NCI-H128 (cell line): ENCODE measurements at regions not wholly inside any gene's neighbourhood (a gene's known extent, or its start where the extent isn't known, plus 50 kb on each side); places are given as distances from the start of the nearest gene placed in this dataset.

Experiments
- DNase-seq: peaks from one replicate; lab custom pipeline; 2025; ENCODE audit not compliant: unreplicated experiment; lab: John Stamatoyannopoulos, UW

DNA sequence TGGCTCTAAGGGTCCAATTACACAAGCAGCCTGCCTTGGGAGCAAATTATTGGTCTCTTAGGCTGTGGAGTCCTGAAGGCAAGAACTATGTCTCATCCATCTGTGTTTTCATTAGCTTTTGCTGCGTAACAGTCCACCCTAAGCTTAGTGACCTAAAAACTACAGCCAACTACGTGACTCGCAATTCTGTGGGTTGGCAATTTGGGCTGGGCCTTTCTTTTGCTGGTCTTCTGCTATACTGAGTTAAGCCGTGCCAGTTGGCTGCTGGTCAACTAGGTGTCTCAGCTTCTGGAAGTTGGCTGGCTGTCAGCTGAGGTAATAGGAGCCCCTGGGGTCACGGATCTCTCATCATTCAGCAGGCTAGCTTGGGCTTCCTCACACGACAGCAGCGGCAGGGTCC, 205.6 kb upstream of the S100G start:
- DNase-seq: no peak

DNA sequence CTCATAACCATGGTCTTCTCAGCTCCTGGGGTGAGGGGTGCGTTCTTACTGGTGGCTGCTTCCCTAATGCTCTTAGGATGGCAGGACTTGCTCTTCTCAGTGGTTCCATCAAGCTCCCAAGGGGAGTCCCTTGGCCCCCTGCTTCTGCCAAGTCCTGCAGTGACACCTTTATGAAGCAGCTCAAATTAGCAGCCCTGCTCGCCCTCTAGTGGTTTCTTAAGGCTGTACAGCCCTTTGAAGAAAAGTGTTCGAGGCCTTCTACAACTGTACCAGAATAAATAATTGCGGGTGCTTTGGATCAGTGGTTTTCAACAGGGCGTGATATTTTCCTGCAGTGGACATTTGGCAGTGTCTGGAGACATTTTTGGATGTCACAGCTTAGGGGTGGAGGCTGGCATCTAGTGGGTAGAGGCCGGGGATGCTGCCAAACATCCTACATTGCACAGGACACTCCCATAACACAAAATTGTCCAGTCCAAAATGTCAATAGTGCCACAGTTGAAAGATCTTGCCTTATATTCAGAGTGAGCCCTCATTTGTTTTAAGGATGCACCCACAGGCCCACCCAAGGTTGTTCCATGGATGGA, 204.7 kb upstream of the S100G start:
- DNase-seq: no peak

DNA sequence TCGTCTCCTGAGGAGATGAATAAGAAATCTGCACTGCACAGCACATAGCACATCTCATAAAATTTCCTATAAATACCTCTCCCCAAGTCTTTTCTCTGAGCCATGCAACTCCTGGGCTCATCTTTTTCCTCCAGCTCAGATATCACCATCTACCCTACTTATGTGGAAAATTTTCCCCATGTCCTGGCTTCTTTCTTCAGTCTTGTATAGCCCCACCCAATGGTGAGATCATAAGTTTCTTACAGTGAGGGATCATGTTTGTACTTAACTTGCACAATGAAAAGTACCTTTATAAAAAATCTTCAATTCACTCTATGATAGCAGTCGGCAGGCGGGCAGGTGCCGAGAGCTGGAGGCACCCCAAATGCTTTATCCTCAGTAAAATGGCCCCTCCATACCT, 198.6 kb upstream of the S100G start:
- DNase-seq: no peak

DNA sequence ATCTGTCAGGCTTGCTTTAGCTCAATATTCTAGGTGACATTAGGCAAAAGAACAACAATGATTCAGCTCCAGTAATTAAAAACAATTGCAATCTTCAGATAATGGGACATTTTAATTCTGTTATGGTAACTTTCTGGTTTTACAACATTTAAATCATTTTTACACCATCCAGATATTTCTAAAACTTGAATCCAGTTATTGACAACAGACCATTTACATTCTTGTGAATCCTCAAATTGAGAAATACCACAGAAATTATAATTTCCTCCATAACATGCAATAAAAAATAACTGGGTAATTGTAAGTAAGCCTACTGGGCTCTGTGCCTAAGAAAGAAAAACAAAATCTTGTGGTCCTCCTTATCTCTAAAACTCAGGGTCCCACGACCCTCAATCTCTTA, 195.0 kb upstream of the S100G start:
- no peak for DNase-seq

DNA sequence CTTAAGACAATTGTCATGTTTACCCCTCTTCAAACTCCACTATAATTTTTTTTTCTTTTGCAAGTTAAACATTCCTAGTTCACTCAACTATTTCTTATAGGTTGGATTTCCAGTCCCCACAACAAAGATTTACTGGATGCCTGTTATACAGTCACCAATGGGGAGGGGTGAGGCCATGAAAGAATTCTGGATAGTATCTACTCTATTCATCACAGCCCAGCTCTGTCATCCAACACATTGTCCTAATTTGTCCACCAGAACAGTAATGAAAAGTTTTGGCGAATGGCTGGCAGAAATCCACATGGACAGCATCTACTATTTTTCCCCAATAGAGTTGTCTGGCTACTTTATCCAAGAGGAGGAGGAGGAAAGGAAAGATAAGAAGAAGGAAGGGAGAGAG, 192.7 kb upstream of the S100G start:
- no peak for DNase-seq

DNA sequence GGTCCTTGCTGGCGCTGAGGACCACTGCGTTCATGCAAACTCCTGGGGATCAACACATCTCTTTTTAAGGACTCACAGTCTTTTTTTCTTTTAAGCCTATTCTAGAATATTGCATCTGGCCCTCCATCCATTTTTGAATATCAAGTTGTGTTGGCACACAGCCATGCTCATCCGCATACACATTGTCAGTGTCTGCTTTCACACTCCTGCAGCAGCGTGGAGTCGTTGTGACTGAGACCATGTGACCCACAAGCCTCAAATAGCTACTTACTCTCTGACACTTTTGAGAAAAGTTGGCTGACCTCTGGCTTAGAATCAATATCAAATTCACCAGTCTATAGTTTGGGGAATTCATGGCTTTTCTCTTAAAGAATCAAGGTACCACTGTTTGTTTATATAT, 191.8 kb upstream of the S100G start:
- DNase-seq: no peak

DNA sequence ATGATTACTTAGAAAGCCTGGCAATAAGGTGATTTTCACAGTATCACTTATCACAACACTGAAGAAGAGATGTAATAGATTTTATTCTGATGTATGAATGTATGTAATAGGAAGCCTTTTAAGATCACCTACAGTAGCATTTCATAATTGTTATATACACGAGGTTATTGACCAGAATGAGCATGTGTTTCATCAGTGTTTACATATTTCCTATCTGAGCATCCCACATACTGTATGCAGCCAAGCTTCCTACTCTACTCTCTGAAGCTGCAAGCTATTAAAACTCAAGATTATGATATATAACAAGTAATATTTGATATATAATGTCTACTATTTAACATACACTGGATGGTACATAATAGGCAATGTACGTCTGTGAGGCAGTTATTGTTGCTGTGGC, 190.9 kb upstream of the S100G start:
- DNase-seq: no peak

DNA sequence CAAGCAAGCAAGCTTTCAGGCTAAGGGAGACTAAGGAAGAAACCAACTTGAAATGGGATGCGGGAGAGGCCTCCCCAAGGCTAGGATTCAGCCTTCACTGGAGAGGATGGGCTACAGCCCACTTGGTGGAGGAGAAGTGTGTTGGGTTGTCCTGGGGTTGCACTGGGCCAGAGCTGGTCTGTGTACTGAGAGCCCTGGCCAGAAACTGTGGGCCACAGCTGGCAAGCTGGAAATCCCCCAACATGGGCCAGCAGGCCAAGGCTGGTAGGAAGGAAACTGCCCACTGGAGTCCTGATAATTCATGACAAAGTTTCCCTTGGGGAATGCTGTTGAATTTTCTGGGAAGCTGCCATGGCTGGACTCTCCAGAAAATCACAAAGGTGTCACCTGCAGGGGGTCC, 188.0 kb upstream of the S100G start:
- no peak for DNase-seq

DNA sequence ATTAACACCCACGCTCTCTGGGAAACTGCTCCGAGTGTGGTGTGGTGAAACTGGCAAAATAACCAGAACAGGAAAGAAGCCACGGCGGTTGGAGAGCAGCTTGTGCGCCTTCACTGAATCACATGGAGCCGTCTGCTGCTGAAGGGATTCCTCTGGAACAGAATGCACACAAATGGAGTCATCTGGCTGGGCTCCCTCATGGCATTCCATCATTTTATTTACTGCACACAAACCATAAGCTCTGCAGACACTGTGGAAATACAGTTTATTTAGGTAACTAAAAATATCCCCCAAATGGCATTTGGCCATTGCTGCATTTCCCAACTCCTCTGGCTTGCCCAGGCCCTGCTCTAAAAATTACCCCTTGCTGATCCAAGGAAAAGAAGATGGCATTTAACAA, 187.0 kb upstream of the S100G start:
- no peak for DNase-seq

DNA sequence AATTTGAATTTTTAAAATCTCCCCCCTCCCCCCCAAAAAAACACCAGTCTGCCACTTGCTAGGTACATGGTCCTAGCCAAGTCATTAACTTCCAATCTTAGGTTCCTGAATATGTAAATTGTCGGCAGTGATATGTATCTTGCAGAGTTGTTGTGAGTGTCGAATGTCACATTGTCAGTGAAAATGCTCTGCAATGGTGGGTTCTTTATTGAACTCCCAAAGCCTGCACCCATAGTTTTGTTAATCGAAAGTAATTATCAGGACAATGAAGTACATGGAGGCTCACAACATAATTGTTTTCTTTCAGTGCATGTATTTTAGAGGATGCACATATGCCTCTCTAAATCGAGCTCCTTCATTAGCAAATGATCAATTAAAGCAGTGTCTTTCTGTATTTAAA, 185.6 kb upstream of the S100G start:
- DNase-seq: no peak

DNA sequence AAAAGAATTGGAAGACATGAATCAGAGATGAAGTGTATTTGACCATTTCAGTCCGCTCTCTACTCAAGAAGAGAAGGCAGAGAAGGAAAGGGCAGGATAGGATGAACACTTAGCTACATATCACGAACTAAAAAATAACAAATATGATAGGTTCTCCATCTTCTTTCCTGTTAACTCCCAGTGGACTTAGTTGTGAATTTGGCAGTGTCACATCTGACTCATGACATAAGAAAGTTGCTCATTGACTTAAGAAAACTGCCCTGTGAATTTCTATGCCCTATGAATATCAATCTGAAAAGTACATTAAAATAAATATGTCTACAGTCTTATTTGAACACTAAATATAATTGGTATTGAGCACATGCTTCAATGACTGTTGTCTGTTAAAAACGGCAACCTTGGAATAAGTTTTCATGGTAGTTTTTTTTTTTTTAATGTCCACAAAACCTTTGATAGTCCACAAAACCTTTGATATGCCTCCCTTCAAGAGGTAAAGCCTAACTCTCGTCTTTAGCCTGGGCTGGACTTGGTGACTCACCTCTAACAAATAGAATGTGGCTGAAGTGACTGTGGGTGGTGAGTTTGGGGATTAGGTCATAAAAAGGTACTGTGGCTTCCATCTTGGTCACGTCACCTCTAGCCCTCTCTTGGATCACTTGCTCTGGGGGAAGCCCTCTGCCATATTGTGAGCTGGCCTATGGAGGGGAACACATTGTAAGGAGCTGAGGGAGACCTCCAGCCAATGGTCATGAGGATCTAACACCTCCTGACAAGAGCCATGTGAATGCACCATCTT, 184.7 kb upstream of the S100G start:
- no peak for DNase-seq

DNA sequence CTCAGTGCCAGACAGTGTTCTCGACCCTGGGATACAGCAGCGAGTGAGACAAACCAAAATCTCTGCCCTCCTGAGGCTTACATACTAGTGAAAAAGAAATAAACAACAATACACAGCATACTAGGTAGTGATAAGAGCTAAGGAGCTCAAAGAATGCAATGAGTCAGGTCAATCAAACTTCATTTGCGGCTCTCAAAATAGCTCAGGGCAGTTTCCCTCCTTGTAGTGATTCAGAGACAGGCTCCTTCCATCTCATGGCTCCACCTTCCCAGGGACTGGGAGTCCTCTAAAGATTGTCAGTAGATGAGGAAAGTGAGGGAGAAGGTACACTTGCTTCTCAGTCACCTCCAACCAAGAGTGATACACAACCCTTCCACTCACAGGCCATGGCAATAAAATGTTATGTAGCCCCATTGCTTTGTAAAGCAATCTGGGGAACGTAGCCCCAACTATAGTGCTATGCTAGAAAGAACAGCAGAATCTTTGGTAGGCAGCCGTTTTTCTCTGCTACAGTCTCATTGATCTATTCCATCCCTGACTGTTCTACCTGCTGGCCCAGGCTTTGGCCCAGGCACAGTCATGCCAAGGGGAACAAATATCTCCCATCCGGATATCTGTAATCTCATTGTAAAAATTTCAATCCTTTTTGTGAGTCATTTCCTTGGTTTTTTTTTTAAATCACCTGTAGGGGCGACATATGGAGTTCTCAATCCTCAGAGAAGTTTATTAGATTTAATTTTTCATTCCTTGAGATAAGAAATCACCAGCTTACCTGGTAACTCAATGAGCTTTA, 183.1 kb upstream of the S100G start:
- DNase-seq: no peak

DNA sequence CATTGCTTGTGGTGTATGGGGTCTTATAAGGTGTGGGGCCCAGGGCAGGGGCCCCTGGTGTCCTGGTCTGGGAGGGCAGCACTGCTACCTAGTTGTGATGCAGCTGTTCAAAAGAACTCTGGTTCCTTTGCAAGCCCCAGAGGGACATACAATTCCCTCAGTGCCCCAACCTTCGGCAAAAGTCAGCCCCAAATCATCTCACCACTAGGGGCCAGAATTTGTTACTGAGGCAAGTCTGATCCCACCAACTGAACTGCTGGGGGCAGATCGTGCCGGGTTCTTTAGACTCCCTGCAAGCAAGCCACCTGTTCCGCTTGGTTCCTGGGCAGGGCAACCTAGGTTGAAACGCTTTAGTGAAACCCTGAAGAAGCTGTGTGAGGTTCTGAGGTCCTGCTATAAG, 180.1 kb upstream of the S100G start:
- no peak for DNase-seq

DNA sequence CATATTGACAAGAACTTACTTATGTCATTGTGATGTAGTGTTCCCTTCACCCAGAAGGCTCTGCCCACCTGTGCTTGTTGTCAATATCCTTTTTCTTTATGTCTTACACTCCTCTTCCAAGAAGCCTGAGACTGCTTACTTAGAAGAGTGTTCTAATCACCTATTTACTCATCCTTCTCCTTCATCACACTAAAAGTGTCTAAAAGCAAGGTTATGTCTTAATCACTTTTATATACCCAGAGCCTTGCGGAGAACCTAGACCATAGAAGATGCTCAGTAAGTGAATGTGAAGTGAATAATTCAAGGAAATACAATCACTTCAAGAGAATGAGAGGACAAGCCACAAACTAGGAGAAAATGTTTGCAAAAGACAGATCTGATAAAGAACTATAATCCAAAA, 177.6 kb upstream of the S100G start:
- DNase-seq: no peak

DNA sequence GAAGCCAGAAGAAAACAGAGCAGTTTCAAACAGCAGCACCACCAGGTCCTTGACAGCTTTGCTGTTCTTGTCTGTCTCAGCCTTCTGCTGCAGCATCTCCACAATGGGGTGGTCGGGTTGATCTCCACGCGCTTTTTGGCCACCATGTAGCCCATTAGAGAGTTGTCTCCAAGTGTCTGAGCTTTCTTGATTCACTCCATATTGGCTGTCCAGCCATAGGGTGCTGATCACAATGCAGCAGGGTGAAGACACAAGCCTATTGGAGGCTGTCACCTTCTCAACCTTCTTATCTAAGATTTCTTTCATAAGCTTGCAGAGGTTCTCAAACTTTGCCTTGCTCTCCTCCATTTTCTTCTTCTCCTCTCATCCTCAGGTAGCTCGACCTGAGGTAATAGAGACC, 175.4 kb upstream of the S100G start:
- DNase-seq: no peak

DNA sequence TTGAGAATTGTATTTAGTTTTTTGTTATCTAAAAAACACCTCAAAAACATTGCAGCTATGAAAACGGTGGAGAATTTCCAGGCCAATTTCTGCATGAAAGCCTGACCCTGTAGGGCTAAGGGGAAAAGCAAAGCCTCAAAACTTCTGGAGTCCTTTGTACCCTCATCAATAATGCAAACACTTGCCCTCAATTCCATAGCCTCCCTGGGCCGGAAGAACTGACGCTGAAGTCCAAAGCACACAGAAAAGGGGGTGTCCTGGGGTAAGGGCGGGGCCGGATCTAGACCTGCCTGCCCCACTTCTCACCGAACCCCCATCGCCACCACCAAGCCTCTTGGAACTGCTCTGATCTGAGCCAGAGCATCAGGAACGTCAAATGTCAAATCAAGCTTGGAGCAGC, 173.9 kb upstream of the S100G start:
- no peak for DNase-seq

DNA sequence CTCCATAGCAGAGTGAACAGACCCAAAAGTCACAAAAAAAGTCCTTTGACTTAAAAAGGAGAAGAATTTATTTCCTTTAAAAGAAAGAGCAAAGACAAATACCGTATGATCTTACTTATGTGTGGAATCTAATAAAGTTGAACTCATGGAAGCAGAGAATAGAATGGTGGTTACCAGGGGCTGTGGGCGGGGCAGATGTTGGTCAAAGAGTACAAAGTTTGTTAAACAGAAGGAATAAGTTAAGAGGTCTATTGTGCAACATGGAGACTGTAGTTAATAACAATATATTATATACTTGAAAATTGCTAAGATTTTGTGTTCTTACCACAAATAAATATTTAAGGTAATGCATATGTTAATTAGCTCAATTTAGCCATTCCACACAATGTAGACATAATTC, 173.3 kb upstream of the S100G start:
- DNase-seq: no peak

DNA sequence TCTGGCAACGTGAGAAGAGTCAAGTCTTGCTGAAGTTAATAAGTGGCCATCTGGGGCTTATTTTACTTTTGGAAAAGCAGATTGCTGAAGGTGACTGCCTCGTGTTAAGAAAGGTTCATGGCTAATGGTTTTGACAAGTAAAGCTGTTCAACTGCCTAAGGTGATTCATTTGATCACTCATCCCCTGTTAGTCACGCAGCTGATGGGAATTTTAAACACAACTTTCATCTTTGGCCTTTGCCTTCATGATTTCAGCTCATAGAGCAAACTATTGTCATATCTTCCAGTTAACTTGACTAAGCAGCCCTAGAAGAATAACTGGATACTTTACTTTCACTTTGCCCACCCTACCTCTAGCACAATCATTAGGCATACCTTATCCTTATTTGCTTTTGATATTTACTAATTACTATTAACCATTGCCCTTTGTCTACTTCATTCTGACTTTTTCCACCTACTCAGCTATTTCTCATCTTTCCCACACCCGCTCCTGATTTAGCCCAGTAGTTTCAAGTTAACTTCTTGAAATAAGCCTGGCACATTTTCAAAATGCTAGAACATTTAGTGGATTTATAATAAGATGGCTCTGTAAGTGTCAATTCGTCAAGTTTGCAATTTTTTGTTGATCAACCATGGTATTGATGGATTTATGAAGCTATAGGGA, 170.6 kb upstream of the S100G start:
- no peak for DNase-seq

DNA sequence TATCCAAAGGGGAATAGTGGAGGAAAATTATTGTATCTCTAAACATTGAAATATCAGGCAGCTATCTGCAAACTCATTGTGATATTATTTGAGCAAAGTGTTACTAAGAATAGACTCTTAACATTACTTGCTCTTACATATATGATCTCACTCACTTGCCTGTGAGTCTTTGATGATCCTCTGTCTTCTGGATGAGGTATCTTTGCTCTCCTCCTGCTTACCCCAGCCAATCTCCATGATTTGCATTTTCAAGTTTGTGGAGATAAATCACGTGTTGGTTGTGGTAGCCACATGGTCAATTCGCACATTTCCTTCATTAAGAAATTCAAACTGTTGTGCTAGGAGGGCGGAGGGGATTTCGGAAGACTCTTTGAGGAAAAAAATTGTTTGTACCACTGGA, 169.9 kb upstream of the S100G start:
- DNase-seq: no peak

DNA sequence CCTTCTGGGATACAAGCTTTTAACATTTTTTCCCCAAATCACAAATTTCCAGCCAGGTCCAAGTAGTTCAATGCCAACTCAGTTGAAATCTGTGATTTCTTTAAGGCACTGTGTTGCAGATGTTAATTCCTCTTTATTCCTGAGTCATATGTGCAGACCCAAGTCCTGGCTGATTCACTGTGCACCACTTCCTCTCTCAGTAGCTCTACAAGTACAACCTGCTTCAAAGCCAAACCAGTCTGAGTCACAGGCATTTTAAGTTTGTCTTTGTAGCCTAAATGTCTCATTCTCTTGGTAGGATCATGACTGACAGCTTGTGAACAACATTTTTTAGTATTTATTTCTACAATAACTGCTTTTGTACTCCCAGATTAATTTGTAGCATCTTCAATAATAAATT, 165.6 kb upstream of the S100G start:
- no peak for DNase-seq

DNA sequence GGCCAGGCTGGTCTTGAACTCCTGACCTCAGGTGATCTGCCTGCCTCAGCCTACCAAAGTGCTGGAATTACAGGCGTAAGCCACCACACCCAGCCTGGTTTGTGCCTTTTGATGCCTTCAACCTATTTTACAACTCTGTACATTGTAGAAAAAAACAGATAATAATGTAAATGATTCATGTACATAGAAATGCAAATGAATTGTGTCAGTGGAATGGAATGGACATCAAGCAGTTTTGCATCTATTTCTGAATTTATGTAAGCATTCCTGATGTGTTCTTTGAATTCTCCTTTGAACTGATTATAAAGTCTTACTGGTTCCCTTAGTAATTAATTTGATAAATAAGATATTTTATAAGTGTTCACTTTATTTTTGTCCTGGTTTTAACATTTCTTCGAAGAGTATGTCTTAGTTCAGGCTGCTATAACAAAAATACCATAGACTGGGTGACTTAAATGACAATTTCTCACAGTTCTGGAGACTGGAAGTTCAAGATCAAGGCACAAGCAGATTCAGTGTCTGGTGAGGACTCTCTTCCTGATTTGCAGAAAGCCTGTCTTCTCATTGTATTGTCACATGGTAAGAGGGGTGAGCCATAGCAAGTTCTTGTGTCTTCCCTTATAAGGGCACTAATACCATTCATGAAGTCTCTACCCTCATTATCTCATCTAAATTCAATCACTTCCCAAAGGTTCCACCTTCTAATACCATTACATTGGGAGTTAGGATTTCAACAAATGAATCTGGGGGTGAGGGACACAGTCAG, 162.2 kb upstream of the S100G start:
- no peak for DNase-seq
